Activated T-cell treated with anti-CD3 and anti-CD28 coated beads, Interleukin-2, amount 50 U/mL, for 48 hours (primary cell): ENCODE measurements at regions not wholly inside any gene's neighbourhood (a gene's known extent, or its start where the extent isn't known, plus 50 kb on each side); places are given as distances from the start of the nearest gene placed in this dataset.
"Not testable (repeated sequence)": the region's sequence is repeated elsewhere in the genome, so short reads cannot be mapped to it uniquely, and the experiment has no call there.

Experiments
- DNase-seq, 2 experiments: peaks; one replicate each; pipeline ENCODE4 v3.0.0-alpha.2; 2020

GRCh38 chr1:89436856-89437255, 73.0 kb downstream of the GBP6 start:
- DNase-seq = no peak

DNA sequence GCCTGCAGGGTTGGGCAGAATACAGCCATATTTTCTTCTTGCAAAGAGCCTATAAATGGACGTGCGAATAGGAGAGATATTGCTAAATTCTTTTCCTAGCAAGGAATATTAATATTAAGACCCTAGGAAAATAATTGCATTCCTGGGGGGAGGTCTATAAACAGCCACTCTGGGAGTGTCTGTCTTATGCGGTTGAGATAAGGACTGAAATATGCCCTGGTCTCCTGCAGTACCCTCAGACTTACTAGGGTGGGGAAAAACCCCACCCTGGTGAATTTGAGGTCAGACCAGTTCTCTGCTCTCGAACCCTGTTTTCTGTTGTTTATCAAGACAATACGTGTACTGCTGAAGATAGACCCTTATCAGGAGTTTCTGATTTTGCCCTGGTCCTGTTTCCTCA, 74.4 kb downstream of the GBP6 start:
- DNase-seq = not testable (repeated sequence)

DNA sequence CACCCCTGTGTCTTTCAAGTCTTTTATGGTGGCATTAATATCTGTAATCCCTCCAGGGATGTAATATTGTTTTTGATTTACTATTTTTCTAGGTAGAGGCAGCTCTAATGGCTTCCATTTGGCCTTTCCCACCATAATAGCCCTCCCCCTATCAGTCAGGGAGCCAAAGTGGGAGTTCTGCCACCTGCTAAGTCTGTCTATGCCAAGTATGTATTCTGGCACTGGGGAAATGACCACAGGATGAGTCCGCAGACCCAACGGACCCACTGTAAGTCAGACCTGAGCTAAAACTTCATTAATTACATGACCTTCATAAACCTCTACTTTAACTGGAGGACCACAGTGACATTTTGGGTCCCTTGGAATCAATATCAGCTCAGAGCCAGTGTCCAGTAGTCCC, 77.1 kb downstream of the GBP6 start:
- DNase-seq = no peak

DNA sequence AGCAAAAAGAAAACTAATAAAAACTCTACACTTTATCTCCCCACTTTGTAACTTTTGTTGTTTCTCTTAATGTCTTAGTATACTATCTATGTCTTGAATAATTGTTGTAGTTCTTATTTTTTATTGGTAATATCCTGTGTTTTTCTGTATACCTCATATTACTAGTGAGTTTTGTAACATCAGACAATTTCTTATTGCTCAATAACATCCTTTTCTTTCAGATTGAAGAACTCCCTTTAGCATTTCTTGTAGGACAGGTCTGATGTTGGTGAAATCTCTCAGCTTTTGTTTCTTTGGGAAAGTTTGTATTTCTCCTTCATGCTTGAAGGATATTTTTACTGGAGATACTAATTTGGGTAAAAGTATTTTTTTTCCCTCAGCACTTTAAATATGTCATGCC, 79.8 kb upstream of the LRRC8B start:
- DNase-seq = no peak

DNA sequence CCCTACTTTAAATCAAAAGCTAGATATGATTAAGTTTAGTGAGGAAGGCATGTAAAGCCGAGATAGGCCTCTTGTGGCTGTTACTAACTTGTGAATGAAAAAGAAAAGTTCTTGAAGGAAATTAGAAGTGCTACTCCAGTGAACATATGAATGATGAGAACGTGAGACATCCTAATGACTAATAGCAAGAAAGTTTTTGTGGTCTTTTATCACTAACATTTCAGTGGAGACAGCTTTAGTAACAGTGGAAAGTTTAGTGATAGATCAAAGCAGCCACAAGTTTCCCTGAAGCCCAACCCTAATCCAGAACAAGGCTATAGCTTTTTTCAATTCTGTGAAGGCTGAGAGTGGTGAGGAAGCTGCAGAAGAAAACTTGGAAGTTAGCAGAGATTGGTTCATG, 73.6 kb upstream of the LRRC8B start:
- peak in 1 of 2 experiments; percentile 36 for DNase-seq

DNA sequence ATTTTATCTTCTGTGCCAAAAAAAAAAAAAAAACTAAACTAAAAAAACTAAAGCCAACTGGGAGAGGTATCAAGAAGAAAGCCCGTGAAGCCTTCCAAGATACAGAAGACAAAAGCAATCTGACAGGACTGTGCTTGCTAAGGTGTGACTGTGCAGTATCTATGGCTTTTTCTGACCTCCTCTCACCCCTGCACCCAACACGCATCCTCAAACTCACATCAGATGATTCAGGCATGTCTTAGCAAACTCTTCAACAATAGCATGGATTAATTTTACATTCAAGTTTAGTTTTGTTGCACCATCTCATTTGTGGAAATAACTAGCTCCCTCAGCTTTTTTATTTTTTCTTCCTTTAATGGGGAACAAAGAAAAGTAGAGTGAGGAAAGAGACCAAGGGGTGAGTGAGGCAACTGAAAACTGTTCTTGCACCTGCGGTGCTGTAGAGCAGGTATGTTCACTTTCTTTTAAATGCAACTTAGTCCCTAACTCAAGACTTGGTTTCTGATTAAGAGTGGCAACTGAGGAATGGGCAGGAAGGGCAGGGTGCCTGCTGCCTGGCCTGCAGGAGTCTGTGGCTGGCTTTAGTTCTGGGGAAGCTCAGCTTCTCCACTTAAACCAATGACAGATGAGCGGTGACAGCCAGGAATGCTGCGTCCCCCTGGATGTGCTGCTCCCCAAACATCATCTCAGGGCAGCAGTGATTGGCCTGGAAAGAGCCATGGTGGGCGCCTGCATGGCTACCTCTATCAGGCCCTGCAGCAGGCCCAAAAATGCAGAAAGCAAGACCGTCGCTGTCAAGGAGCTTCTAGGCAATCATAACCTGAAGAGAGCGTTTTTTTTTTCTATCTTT, 71.3 kb upstream of the LRRC8B start:
- DNase-seq = no peak

- DNase-seq = peak; percentile 62 to 67
These were observed 69.6 kb upstream of the LRRC8B start for GRCh38 chr1:89454845-89455521.

- no peak for DNase-seq
These were observed 67.6 kb upstream of the LRRC8B start for GRCh38 chr1:89457046-89457445.

- no peak for DNase-seq
These were observed 65.5 kb upstream of the LRRC8B start for GRCh38 chr1:89459081-89459480.

DNA sequence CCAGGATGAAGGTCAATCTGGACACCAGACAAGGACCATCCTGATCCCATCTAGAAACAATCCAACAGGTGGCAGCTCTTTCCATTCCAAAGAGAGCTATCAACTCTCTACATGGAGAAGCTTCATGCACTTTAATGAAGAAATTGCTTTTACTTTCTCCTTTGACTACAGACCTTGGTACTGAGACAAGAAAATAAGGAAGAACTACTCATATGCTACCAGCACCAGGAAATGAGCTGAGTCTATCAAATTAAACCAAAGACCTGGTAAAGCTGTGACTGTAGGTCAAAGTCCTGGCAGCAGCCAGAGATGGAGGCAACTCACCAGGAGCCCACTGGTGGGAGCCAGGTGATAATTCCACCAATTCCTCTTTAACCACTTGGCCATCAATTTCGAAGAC, 64.3 kb upstream of the LRRC8B start:
- DNase-seq = no peak

- no peak for DNase-seq
These were observed 62.4 kb upstream of the LRRC8B start for GRCh38 chr1:89462250-89462649.

GRCh38 chr1:89464008-89464407, 60.6 kb upstream of the LRRC8B start:
- DNase-seq = peak; percentile 41 to 45

DNA sequence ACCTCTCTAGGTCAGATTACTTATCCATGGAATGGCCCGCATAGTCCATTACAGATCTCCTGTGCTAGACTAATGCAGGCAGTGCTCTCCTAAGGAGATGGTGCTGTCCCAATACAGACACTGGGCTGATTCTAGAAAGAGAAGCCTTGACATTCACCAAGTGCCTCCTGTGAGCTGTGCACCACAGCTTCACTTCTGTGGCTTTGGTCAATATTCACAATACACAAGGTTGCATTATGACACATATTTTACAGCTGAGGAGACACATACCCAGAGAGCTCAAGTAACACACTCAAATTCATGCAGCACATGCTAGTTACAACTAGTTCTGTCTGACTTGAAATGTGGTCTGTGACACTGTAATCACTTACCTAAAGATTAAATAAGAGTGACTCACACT, 59.4 kb upstream of the LRRC8B start:
- DNase-seq = peak; percentile 43 to 48

DNA sequence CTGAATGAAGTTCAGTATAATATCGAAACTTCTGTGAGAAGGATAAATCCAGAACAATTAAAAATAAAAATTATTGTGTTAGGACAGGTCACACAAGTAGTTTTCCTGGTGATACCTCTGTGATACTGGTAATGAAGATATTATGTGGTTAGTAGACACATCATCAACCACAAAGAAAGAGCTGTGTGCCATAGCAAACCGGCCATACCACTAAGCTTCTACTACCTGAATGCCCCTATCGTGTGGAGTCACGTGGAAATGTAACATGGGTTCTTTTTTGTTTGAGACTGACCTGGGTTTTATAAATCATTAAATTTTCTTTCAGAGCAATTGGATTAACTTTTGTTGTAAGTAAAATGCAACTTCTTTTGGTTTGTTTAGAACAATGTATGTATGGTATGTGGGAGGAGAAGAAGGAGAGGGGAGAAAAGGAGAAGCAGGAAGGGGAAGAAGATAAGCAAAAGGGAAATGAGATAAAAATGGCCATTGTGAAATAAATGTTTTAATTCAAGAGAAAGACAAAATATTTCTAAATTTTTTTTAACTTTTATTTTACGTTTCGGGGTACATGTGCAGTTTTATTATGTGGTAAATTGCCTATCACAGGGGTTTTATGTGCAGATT, 58.2 kb upstream of the LRRC8B start:
- no peak for DNase-seq

GRCh38 chr1:89472253-89472652, 52.4 kb upstream of the LRRC8B start:
- no peak for DNase-seq

GRCh38 chr1:89472886-89473417, 51.7 kb upstream of the LRRC8B start:
- DNase-seq = no peak
